Stimulated activated CD8-positive, alpha-beta memory T cell treated with anti-CD3 and anti-CD28 coated beads, Interleukin-4, amount 100 ng/mL, for 48 hours (primary cell): ENCODE measurements at regions not wholly inside any gene's neighbourhood (a gene's known extent, or its start where the extent isn't known, plus 50 kb on each side); places are given as distances from the start of the nearest gene placed in this dataset.

Experiments used
- DNase-seq: peaks from one replicate; pipeline ENCODE4 v3.0.0-alpha.2; 2020

DNA sequence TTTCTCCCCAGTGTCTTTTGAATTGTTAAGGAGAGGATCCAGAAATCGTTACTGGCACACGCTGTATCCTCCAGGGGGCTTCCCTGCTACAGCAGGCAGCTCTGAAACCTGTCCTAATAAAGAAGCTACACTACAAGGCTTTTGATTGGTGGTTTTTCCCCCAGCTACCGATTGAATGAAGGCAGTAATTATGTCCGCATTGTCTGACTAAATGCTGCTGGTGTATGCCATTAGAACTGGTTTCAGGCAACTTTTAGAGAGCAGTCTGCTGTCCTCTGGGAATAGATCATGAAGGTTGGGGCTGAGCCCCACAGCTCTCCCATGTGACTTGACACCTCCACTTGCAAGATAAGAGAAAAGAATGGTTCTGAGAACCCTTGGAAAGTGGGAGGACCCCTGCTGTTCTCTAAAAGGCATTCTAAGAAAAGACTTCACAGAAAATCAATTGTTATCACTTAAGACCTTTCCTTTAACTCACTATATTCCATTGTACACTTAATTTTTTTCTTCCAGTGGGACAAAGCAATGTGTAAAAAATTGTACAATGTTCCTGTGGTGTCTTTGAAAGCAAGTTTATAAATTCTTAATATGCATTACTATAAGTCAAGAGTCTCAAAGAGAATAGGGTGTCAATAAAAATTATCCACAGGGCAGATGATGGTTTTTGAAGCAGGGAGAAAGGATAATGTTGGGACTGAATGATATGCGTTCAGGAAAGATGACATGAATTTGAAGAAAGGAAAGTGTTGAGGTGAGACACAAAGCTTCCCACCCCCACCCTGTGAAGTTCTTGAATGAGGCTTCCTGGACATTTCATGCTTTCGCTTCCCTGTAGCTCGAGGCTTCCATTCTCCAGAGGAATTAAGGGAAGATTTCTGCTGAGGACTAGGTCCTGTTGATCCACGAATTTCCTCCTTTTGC, 53.0 kb upstream of the DAZL start:
- no peak for DNase-seq

DNA sequence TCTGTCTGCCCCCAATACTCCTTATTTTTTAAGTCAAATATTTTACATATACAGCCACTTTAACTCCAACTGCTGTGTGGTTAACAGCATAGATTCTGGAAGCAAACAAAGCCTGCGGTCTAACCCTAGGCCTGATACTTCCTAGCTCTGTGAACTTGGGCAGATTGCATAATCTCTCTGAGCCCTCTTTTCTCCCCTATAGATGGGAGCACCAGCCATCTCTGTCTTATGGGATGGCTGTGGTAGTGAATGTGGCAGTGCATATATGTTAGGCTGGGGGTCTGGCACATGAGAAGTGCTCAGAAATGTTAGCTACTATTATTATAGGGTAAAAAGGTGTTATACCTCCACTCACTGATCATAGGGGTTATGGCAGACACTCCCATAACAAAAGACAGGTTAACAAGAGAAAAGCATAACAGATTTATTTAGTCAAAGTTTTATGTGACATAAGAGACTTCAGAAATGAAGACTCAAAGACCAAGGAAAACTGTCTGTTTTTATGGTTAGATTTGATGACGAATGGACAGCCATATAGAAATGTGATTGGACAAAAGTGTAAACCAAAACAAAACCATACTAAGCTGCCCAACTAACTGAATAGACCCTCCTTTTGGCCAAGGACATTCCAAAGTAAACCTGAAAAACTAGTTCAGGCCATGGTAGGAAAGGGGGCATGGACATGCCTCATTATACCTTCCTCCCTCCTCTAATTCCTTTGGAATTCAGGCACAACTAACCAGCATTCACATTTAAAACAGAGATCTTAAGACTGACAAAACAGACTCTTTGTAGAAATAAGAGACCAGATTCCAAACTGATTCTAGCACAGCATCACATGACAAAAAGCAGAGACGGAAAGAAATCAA, 53.9 kb upstream of the DAZL start:
- no peak for DNase-seq

DNA sequence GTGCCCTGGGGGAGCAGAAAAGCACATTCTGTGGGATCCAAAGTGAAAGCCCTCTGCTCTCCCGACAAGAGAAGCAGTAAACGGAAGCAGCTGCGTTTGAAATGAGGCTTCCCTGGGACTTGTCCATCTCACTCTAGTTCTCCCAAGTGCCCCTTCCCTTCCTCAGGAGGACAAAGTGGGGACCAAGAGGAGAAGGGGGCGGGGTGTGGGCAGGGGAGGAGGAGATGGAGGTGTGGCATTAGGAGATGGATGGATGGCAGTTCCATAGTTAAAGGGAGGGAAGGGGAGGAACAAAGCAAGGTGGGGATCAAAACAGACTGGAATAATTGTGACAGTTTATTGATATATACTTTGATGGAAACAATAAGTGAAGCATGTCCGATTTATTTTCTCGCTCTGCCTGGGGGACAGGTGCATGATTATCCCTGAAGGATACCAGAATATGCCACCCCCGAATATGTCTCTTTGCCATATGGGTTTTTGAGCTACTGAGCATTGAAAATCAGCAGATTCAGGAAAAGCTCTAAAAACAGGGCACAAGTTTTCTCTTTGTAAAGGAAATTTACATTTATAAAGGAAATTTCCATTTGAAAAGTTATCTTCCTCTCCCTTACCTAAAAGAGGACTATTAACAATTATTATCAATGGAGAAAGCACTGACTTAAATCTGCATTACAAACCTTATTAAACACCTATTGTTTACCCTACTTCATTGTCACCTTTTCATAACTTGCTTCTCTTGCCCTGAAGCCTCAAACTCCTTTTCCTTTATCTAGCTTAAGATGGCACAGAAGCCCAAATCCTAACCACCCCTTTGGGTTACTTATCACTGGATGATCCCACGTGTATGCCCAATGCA, 58.9 kb upstream of the DAZL start:
- no peak for DNase-seq

DNA sequence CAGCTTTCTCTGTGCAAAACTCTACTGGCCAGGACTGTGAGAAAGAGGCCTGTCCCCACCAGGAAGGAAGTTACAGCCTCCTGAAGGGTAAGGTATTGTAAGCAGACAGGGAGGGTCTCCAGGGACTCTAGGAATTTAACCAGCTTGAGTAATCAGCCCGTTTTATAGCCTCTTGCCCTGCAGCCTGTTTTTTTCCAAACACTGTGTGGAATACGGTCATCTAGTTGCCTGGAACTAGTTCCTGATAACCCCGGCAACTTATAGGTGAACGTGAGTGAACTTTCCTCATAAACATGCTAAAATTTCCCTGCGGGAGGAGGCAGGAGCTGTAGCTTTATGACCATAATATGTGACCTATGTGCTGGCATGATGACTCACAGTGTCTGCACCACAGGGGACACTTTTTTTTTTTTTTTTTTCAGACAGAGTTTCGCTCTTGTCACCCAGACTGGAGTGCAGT, 60.1 kb upstream of the DAZL start:
- DNase-seq = no peak

DNA sequence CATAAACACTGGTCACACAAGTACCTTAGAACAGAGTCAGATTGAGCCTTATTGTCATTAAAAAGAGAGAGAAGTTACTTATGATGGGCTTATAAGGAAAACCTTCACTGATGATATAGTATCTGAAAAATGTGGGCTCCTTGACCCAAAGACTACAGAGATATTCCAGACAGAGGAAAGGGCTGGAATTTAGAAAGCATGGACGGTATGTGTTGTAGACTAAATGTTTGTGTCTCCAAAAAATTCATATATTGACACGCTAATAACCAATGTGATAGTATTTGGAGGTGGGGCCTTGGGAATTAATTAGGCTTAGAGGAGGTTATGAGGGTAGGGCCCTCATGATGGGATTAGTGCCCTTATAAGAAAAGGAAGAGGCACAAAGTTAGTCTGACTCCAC, 61.0 kb upstream of the DAZL start:
- DNase-seq = no peak

DNA sequence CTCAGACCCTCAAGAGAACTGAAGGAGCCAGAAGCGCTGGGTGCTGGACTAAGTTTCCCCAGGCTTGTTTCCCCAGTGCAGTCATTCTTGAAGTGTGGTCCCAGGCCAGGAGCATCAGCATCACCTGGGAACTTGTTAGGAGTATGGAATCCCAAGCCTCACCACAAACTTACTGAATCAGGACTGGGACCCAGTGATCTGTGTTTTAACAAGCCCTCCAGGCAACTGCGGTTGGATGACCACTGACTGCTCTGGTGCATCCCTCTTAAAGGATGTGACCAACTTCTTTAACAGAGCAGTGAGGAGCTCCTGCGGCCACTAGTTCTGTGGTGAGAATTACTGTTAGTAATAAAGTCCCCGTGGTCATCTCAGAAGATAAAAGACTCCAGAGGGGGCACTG, 62.4 kb upstream of the DAZL start:
- no peak for DNase-seq

DNA sequence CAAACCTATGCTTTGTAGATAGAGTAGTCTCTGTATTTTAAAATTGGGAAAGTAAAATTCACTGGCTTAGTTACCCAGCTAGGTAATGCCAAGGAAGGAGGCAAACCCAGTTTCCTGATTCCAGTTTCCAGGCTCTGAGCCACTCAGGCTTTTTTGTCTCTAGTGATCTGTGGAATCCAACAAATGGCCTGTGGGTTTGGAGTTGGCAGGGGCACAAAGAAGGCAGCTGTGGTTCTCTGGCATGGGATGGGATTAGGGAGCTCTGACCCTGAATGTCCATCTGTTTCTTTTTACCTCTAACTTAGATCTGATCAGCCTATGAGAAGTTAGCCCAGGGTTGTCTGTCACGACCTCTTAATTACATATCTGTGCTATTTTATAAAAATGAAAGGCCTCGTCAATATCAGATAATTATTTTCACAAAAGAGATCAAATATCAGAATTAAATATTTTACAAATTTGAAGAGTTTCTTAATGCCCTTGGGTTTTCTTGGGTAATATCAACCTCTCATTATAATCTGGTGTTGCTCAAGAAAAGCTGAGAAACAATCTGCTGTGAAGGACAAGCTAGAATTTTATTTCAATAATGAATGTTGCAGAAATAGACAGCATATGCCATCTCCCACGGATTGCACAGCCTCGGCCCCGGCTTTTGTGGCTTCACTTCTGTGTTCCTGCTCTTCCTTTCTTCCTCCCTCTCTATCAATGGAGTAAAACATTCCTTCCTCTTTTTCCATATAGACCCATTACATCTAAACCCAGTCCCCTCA, 63.7 kb upstream of the DAZL start:
- no peak for DNase-seq

DNA sequence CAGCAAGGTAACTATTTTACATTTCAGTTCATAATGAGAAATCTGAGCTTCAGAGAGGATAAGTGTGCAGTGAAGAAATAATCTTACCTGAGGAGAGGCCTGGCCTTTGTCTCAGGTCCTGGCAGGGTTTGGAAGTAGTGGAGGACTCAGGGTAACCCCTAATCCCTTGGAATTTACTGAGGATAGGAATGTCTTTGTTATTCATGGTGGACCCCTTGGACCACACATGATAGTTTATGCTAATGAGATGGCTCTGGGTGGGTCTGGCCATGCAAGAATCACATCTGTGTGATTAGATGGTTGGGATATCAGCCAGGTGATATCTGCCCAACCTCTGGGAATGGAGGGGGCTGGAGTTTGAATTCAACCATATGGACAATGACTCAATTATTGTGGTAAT, 65.0 kb upstream of the DAZL start:
- no peak for DNase-seq

DNA sequence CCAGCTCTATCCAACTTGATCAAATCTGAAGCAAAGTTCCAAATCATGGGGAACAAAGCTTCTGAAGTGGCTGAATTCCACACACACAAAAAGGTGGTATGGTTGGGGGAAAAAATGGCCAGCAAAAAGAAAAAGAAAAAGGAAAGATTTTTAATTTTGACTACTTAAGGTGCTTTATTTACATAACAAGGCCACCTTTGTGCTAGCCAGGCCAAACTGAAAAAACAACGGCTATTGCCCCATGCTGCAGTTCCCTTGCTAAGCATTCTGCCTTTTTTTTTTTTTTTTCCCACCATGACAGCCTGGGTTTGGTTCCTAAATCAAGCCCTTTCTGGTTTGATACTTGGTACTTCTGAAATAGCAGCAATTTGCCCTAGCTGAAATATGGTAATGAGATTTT, 66.5 kb upstream of the DAZL start:
- DNase-seq = no peak

DNA sequence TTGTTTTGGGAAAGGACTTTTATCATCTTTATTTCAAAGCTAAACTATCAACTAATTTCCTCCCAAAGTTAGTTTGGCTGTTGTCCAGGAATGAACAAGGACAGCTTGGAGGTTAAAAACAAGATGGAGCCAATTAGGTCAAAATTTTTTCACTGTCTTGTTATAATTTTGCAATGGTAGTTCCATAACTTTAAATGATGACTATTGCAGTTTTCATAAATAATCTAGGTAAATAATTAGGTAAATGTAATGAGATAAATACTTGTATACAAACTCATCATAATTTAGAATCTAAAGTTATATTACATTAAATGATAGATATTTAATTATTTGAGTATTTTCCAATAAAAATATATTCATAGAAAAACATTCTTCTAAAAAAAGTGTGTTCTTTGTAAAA, 68.3 kb upstream of the DAZL start:
- DNase-seq = no peak

DNA sequence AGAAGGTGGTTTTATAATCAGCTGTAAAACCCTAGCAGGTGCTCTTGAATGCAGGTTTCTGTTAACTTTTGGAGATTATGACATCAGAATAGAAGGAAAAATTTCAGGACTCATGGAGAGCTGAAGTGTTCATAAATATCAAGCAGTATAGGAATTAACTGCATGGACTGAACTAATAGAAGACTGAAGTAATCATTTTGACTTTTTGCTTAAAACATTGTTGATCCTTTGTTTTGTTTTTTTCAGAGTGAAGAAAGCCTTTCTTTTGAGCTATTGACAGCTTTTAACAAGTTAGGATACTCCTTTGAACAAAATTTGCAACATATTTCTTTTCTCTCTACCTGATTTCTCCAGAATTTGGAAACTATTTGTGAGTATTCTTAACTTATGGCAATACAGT, 70.6 kb upstream of the DAZL start:
- no peak for DNase-seq

DNA sequence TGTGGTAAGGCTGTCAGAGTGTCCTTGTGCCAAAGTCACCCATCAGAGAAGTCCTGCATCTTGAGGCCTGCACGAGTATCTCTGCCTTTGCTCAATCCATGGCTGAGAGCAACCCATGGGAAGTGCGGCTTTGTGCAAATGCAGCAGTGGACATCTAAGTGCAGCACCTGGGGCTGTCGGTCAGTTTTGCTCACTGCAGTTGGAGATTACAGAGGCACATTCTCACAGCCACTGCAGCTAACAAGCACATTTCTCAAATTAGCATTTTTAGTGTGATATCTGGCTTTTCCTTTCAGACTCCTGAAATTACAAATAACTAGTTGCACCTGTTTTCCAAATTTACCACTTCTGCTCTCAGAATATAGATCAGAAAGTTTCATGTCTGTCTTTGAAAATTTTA, 81.5 kb upstream of the DAZL start:
- no peak for DNase-seq

DNA sequence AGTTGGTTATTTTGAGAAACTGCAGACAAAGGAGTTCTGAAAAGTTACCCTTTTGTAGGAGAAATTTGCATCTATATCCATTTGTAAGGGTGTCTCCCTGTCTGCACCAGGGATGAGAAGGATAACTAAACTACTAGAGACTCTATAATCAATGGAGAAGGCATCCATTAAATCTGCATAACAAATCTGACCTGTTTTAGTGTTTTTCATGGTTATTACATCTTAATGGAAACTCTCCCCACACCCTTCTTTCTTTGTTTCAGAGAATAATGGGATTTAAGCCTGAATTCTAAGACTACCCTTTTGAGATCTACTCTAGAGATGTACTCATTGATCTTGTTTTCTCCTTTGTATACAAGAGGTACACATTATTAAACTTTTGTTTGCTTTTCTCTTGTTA, 82.0 kb upstream of the DAZL start:
- DNase-seq = no peak

DNA sequence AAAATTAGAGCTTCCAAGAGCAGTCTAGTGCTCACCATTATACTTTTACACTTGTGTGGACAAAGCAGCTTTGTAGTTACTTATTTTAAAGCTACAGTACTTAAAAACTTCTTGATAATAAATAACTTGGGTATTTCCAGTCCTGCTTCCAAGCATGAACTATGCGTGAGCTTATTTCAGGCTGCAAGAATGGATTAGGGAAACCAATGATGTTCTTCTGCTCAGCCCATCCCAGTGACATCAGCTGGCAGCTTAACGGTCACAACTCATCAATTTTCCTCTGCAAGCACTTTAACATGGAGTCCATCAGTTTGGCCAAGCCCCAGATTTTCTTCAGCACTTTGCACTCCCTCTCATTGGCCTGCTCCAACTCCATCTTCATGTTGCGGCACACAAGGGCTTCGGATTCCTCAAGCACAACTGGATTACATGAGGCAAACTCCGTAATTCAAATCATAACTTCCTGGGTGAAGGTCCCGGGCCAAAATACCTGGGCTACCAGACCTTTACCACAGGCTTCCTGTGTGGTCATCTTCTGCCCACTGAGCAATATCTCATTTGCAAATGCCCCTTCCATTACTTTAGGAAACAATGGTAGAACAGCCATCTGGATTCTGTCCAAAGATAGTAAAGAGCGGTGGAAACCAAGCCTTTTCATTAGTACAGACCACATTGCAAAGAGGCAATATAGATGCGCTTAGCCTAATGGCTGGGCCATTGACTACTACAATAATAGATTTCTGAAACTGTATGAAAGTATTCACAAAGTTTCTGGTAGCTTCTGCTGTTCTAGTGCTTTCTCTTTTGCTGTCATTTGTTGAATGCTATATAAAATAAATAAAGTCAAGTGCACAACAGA, 87.5 kb upstream of the DAZL start:
- DNase-seq = no peak

DNA sequence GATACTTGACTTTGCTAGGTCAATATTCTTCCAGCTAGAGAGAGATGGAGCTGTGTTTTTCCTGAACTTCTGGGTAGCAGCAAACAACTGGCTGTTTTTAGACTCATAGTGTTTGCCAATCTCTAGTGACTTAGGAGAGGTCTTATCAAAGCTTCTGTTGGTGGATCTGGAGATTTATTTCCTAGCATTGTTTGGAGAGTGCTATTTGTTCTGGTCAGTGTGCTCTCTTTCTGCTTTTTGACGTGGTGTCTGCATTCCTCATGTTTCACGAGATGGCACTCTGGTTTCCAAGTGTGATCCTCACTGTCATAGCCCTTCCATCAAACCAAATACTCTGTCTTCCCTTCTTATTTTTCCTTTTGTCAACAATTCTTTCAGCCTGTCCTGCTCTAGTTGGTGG, 88.6 kb upstream of the DAZL start:
- no peak for DNase-seq

DNA sequence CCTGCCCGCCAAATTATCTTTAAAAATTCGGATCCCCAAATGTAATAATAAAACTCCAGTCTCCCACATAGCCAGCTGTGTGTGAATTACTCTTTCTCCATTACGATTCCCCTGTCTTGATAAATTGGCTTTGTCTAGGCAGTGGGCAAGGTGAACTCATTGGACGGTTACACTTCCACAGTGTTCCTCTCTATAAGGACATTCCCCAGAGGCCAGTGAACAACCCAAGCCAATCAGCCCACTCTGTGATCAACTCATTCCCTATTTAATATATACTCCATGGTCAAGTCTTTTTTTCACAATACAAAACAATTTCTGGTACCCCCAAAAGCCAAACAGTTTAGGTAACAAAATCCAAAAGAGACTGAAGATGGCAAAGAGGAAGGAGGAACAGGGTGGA, 90.5 kb upstream of the DAZL start:
- no peak for DNase-seq

DNA sequence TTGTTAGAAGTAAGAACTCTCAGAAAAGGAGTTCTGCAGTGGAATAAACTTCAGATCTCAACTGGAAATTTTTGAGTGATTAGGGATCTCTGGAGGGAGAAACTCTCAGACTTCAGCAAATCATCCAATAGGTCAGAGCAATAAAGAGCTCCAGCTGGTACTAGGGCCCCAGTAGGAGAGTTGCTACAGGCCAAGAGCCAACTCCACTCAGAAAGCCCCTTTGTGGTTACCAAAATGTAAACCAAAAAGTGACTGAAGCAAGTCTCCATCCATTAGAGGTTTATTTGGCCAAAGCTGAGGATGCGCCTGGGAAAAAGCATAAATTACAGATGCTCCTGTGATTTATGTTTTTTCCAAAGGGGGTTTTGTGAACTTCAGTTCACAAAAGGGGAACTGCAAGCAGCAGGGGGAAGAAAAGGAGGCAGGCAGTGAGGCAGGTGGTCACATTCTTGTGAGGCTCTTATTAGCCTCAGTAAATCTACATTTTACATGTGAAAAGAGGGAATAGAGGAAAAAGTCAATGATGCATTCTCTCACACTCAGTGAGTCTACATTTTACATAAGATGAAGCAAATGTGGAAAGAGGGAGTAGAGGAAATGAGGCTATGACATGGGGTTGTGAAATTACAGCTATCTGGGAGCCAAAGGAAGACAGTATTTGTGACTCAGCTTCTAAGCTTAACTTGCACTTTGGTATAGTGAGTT, 92.4 kb upstream of the DAZL start:
- no peak for DNase-seq

DNA sequence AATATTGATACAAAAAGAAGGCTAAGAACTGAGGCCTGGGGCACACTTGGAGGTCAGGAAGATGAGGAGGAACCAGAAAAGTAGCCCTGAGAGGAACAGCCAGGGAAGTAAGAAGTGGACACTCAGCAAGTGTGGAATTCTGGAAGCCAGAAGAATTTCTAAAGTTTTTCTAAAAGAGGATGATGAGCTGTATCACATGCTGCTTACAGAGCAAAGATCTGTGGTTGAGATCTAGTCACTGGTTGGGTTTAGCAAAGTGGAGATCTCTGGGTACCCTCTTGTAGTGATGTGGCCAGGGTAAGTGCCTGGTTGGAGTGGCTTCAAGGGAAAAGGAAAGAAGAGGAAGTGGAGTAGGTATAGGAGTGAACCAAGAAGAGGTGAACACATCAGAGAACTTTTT, 95.4 kb upstream of the DAZL start:
- no peak for DNase-seq

DNA sequence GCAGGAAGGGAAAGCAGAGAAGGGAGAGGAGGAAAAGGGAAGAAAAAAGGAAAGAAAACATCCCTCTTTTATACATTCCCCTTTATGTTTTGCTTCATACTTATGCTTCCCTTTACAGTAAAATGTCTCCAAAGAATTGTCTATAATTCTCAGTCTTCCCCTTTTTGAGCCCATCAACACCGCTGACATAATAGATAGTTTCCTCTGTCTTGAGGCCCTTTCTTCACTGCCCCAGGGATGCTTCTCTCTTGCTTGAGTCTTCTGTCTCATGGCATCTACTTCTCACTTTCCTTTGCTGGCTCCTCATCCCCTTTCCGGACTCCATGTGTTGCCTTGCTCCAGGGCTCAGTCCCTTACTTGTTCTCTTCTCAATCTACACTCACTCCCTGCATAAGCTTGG, 99.7 kb upstream of the DAZL start:
- DNase-seq = no peak

DNA sequence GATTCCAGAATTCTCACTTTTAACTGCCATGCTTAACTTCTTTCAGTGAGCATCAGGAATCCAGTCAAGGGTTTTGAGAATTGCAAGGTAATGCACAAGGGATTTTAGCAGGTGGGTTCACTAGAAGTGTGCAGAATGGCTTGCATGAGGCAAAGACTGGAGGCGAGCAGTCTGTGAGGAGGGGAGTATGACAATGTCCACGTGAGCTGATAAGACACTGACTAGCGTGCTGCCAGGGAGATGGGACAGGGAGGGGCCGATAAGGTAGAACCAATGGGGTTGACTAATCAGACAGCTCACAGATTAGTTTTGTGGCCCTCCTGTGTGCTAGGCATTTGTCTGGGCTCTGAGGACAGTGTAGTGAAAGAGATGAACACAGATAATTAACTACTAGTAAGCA, 102.0 kb upstream of the DAZL start:
- DNase-seq = no peak

DNA sequence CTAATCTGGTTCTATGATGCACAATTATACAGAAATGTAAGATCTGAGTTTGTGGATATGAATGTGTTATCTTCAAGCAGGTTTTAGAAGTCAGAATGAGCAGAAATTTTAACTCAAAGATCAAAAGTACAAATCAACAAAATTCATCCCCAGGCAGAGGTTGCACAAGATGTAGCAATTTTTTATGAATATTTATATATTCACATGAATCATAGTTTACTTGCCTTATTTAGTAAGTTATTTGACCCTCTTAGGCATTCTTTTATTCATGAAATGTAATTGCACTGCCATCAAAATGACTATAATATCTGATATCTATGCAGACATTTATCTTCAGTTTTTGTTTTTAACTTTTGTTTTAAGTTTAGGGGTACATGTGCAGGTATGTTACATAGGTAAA, 103.1 kb upstream of the DAZL start:
- no peak for DNase-seq
